SK-N-SH treated with all-trans-retinoic acid at 6 μM for 48 hours (cell line): ENCODE measurements at regions not wholly inside any gene's neighbourhood (a gene's known extent, or its start where the extent isn't known, plus 50 kb on each side); places are given as distances from the start of the nearest gene placed in this dataset.

Source experiments
- ATAC-seq: fragments of 200-7000 bp; cut with Tn5 transposase; 3 replicates; pipeline ENCODE4 v1.9.1; 2020; ENCODE audit warnings: mild to moderate bottlenecking, moderate library complexity
- ARNTL ChIP-seq: fragments of 450-650 bp; formaldehyde crosslinking; IDR thresholded peaks from 2 replicates; pipeline ENCODE4 v1.5.0; 2020; ENCODE audit warnings: low read depth, mild to moderate bottlenecking, moderate library complexity, borderline replicate concordance
- BACH2 ChIP-seq: fragments of 250-450 bp; sonication (Bioruptor Pico); IDR thresholded peaks from 2 replicates; pipeline ENCODE4 v1.9.0; 2021; ENCODE audit warnings: mild to moderate bottlenecking, borderline replicate concordance
- CSDC2 ChIP-seq: fragments of 250-450 bp; sonication (Bioruptor Pico); IDR thresholded peaks from 2 replicates; pipeline ENCODE4 v1.5.0; 2020; ENCODE audit warnings: mild to moderate bottlenecking, moderate library complexity
- CSRNP3 ChIP-seq: fragments of 250-450 bp; sonication (Bioruptor Pico); IDR thresholded peaks from 2 replicates; pipeline ENCODE4 v1.5.1; 2021; ENCODE audit warnings: mild to moderate bottlenecking, moderate library complexity
- ESRRG ChIP-seq: fragments of 250-450 bp; sonication (Bioruptor Pico); IDR thresholded peaks from 2 replicates; pipeline ENCODE4 v1.6.1; 2021; ENCODE audit warnings: mild to moderate bottlenecking
- GLIS3 ChIP-seq: fragments of 250-450 bp; sonication (Bioruptor Pico); IDR thresholded peaks from 2 replicates; pipeline ENCODE4 v1.5.0; 2020; ENCODE audit warnings: mild to moderate bottlenecking, moderate library complexity
- ISL1 ChIP-seq: fragments of 250-450 bp; sonication (Bioruptor Pico); IDR thresholded peaks from 2 replicates; pipeline ENCODE4 v2.1.2; 2022; ENCODE audit warnings: mild to moderate bottlenecking, moderate library complexity
- OSR1 ChIP-seq: fragments of 250-450 bp; sonication (Bioruptor Pico); IDR thresholded peaks from 2 replicates; pipeline ENCODE4 v1.8.0; 2022; ENCODE audit warnings: moderate library complexity, mild to moderate bottlenecking, inconsistent platforms
- POU6F1 ChIP-seq: fragments of 250-450 bp; sonication (Bioruptor Pico); IDR thresholded peaks from 2 replicates; pipeline ENCODE4 v1.8.0; 2021; ENCODE audit warnings: low read depth, mild to moderate bottlenecking, moderate library complexity, borderline replicate concordance
- PPARA ChIP-seq: fragments of 250-450 bp; sonication (Bioruptor Pico); IDR thresholded peaks from 2 replicates; pipeline ENCODE4 v1.5.0; 2020; ENCODE audit warnings: mild to moderate bottlenecking, borderline replicate concordance
- RARB ChIP-seq: fragments of 250-450 bp; sonication (Bioruptor Pico); IDR thresholded peaks from 2 replicates; pipeline ENCODE4 v1.8.0; 2021; ENCODE audit warnings: mild to moderate bottlenecking, moderate library complexity
- SNAI2 ChIP-seq: fragments of 250-450 bp; sonication (Bioruptor Pico); IDR thresholded peaks from 2 replicates; pipeline ENCODE4 v1.5.0; 2020; ENCODE audit warnings: mild to moderate bottlenecking, moderate library complexity
- TCF4 ChIP-seq: fragments of 250-450 bp; sonication (Bioruptor Pico); IDR thresholded peaks from 2 replicates; pipeline ENCODE4 v1.8.0; 2021; ENCODE audit warnings: mild to moderate bottlenecking, moderate library complexity, borderline replicate concordance
- TOX ChIP-seq: fragments of 250-450 bp; sonication (Bioruptor Pico); IDR thresholded peaks from 2 replicates; pipeline ENCODE4 v1.8.0; 2021; ENCODE audit warnings: mild to moderate bottlenecking, moderate library complexity, borderline replicate concordance
- ZFP3 ChIP-seq: fragments of 250-450 bp; sonication (Bioruptor Pico); IDR thresholded peaks from 2 replicates; pipeline ENCODE4 v1.5.0; 2020; ENCODE audit warnings: mild to moderate bottlenecking, moderate library complexity
- ZFP30 ChIP-seq: fragments of 450-650 bp; formaldehyde crosslinking; IDR thresholded peaks from 2 replicates; pipeline ENCODE4 v1.5.0; 2022; ENCODE audit warnings: mild to moderate bottlenecking, moderate library complexity
- ZNF565 ChIP-seq: fragments of 450-650 bp; formaldehyde crosslinking; conservative IDR thresholded peaks from 2 replicates; pipeline ENCODE4 v1.5.0; 2020; ENCODE audit warnings: low read depth, mild to moderate bottlenecking, moderate library complexity
- ZNF70 ChIP-seq: fragments of 450-650 bp; formaldehyde crosslinking; IDR thresholded peaks from 2 replicates; pipeline ENCODE4 v1.5.0; 2020; ENCODE audit warnings: mild to moderate bottlenecking, moderate library complexity
- ZNF8 ChIP-seq: fragments of 450-650 bp; formaldehyde crosslinking; IDR thresholded peaks from 2 replicates; pipeline ENCODE4 v1.5.0; 2020; ENCODE audit warnings: mild to moderate bottlenecking, moderate library complexity
- TF ChIP-seq, protein P1 (sequence below): fragments of 250-450 bp; sonication (Bioruptor Pico); IDR thresholded peaks from 2 replicates; pipeline ENCODE4 v1.5.1; 2020; ENCODE audit warnings: low read depth, mild to moderate bottlenecking, moderate library complexity
- TF ChIP-seq, protein P2 (sequence below): fragments of 250-450 bp; sonication (Bioruptor Pico); IDR thresholded peaks from 2 replicates; pipeline ENCODE4 v1.5.0; 2020; ENCODE audit warnings: mild to moderate bottlenecking, moderate library complexity
- TF ChIP-seq, protein P3 (sequence below): fragments of 250-450 bp; sonication (Bioruptor Pico); IDR thresholded peaks from 2 replicates; pipeline ENCODE4 v1.8.0; 2020; ENCODE audit warnings: mild to moderate bottlenecking, moderate library complexity, borderline replicate concordance

DNA sequence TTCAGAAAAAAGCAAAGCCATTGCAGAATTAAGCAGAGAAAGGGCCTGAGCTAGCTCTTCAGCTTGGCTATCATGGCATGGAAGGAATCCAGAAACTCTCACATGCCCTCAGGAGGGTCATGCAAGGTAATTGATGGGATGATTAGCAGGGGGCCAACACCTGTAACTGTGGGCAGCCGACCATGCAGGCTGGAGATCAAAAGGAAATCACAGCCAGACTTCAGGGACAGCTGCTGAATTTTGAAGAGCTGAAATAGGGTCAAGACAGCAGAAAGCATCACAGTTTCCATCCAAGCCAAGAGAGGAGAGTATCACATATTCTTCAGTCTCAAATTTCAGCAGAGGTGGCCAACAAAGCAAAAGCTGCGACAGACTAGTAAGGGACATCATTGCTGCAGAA, 239.6 kb upstream of the STEAP1 start:
- TF ChIP-seq, protein P1, sequence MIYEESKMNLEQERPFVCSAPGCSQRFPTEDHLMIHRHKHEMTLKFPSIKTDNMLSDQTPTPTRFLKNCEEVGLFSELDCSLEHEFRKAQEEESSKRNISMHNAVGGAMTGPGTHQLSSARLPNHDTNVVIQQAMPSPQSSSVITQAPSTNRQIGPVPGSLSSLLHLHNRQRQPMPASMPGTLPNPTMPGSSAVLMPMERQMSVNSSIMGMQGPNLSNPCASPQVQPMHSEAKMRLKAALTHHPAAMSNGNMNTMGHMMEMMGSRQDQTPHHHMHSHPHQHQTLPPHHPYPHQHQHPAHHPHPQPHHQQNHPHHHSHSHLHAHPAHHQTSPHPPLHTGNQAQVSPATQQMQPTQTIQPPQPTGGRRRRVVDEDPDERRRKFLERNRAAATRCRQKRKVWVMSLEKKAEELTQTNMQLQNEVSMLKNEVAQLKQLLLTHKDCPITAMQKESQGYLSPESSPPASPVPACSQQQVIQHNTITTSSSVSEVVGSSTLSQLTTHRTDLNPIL (CRISPR knock-in tag): no peak
- TF ChIP-seq ZNF565: no peak
- TF ChIP-seq OSR1 (CRISPR knock-in tag): no peak
- ATAC-seq: no peak

GRCh38 chr7:89926194-89926593, 228.1 kb upstream of the STEAP1 start:
- ATAC-seq: no peak
- TF ChIP-seq ZNF70 (no peak), ESRRG (CRISPR knock-in tag) (no peak), TCF4 (CRISPR knock-in tag) (no peak), POU6F1 (no peak), ZFP3 (no peak), ZNF565 (no peak), ZNF8 (CRISPR knock-in tag) (no peak), SNAI2 (CRISPR knock-in tag) (no peak), OSR1 (CRISPR knock-in tag) (no peak), ISL1 (CRISPR knock-in tag) (no peak), RARB (no peak), CSRNP3 (CRISPR knock-in tag) (no peak), CSDC2 (CRISPR knock-in tag) (no peak), ARNTL (CRISPR knock-in tag) (no peak), GLIS3 (CRISPR knock-in tag) (no peak), ZFP30 (no peak), TOX (CRISPR knock-in tag) (no peak)
- TF ChIP-seq, protein P2, sequence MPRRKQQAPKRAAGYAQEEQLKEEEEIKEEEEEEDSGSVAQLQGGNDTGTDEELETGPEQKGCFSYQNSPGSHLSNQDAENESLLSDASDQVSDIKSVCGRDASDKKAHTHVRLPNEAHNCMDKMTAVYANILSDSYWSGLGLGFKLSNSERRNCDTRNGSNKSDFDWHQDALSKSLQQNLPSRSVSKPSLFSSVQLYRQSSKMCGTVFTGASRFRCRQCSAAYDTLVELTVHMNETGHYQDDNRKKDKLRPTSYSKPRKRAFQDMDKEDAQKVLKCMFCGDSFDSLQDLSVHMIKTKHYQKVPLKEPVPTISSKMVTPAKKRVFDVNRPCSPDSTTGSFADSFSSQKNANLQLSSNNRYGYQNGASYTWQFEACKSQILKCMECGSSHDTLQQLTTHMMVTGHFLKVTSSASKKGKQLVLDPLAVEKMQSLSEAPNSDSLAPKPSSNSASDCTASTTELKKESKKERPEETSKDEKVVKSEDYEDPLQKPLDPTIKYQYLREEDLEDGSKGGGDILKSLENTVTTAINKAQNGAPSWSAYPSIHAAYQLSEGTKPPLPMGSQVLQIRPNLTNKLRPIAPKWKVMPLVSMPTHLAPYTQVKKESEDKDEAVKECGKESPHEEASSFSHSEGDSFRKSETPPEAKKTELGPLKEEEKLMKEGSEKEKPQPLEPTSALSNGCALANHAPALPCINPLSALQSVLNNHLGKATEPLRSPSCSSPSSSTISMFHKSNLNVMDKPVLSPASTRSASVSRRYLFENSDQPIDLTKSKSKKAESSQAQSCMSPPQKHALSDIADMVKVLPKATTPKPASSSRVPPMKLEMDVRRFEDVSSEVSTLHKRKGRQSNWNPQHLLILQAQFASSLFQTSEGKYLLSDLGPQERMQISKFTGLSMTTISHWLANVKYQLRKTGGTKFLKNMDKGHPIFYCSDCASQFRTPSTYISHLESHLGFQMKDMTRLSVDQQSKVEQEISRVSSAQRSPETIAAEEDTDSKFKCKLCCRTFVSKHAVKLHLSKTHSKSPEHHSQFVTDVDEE (CRISPR knock-in tag): no peak

GRCh38 chr7:89926701-89927100, 227.6 kb upstream of the STEAP1 start:
- no peak for ATAC-seq
- TF ChIP-seq RARB (no peak), CSDC2 (CRISPR knock-in tag) (no peak), CSRNP3 (CRISPR knock-in tag) (no peak), ZNF8 (CRISPR knock-in tag) (no peak), ARNTL (CRISPR knock-in tag) (no peak), SNAI2 (CRISPR knock-in tag) (no peak), ZNF565 (no peak), BACH2 (CRISPR knock-in tag) (no peak), ZNF70 (no peak), TOX (CRISPR knock-in tag) (no peak), ESRRG (CRISPR knock-in tag) (no peak), ZFP30 (no peak), TCF4 (CRISPR knock-in tag) (no peak), ISL1 (CRISPR knock-in tag) (no peak), PPARA (no peak), OSR1 (CRISPR knock-in tag) (no peak), ZFP3 (no peak)
- TF ChIP-seq, protein P1 (CRISPR knock-in tag): no peak
- TF ChIP-seq, protein P2 (CRISPR knock-in tag): no peak
- TF ChIP-seq, protein P3, sequence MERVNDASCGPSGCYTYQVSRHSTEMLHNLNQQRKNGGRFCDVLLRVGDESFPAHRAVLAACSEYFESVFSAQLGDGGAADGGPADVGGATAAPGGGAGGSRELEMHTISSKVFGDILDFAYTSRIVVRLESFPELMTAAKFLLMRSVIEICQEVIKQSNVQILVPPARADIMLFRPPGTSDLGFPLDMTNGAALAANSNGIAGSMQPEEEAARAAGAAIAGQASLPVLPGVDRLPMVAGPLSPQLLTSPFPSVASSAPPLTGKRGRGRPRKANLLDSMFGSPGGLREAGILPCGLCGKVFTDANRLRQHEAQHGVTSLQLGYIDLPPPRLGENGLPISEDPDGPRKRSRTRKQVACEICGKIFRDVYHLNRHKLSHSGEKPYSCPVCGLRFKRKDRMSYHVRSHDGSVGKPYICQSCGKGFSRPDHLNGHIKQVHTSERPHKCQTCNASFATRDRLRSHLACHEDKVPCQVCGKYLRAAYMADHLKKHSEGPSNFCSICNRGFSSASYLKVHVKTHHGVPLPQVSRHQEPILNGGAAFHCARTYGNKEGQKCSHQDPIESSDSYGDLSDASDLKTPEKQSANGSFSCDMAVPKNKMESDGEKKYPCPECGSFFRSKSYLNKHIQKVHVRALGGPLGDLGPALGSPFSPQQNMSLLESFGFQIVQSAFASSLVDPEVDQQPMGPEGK: no peak
